NCI-H2081 (cell line): ENCODE measurements at regions not wholly inside any gene's neighbourhood (a gene's known extent, or its start where the extent isn't known, plus 50 kb on each side); places are given as distances from the start of the nearest gene placed in this dataset.
"Not testable (repeated sequence)": the region's sequence is repeated elsewhere in the genome, so short reads cannot be mapped to it uniquely, and the experiment has no call there.

Source experiments
- DNase-seq, 2 experiments: peaks; one replicate each; lab custom pipeline; 2025; lab: John Stamatoyannopoulos, UW

DNA sequence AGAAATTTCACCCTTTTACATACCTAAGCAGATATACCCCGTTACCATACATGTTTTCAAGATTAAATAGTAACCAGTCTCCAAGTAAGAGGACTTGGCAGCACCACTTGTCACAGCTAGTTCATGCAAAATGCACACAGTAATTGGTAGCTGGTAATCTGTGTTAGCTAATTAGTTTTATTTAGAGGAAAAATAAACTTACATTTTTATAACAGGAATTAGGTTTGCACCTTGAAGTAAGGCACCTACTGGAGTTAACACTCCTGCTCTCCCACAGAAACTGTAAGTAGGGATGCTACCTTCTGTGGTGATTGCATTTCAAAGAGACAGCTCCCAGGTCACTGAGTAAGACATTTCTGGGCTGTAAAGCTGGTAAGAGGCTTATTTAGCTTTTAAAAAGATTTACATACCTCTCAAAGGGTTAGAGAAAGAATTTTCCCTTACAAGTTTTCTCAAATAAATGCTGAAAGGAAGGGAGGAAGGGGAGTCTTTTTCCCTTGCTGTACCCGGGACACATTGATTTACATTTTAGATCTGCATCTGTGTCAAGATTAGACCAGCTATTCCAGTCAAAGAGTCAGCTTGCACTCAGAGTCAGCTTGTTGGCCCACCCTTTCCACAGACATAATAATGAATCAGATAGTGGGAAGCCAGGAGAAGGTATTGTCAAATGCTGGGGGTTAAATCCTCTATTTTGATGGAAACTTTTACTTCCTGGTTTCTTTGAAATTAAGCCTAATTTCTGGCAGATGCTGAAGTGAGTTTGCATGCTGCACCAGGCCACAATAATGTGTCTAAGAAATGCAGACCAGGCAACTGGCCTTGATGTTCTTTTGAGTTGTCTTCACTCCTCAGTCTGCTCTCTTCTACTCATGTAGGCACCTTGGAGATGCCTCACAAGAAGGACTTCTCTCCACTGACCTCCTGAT is 77.6 kb upstream of the CHD2 start:
- no peak for DNase-seq

DNA sequence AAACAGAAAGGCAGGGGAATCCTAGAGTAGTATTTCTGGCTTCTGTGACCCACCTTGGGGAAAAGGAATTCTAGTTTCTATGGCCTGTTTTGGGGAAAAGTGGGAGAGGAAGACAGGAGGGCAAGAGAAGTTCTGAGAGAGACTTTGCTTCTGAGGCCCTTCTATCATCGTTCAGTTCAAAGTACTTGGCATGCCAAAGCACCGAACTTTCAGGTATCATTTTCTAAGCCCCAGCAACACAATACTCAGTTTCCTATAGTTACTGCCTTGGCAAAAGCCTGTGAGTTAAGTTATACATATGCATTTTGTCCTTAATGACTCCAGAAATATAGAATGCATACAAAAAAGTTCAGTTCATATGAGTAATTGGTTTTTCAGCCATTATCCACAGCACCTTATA is 74.1 kb upstream of the CHD2 start:
- no peak for DNase-seq

DNA sequence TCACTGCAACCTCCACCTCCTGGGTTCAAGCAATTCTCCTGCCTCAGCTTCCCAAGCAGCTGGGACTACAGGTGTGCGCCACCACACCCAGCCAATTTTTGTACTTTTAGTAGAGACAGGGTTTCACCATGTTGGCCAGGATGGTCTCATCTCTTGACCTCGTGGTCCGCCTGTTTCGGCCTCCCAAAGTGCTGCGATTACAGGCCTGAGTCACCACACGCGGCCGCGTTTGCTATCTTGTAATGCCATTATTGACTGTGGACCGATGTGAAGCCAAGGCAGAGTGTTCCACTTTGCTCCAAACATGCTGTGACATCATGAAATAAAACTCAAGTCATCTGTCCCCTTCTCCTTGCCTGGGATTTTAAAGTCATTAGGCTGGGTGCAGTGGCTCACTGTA is 72.1 kb upstream of the CHD2 start:
- DNase-seq: not testable (repeated sequence)

DNA sequence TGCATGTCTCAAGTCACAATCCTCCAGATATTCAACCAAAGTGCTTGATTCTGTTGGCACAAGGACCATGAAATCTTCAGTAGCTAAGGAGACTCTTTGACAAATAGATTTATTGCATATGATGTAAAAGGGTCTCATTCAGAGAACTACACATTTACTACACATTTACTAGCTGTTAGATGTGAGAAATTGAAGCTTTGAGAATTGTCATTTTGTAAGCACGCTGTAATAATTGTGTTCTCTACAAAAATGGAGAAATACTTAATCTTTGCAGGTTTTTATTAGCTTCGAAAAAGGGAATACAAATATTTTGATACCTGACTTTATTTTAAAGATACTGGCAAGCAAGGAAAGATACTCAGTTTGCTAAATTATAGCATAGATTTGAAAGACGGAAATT is 70.2 kb upstream of the CHD2 start:
- no peak for DNase-seq

DNA sequence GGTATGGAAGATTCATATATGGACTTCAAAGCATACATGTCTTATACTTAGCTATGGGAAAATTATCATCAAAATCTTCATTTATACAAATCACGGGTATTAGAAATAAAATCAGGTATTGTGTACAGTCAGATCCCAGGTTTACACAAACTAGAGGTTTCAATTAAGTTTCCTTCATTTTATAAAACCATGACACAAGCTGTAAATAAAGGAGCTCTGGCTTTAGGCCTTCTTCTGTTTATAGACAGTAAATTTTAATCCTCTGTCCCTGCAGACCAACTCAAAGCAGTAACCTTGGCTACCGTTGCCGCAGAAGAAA is 68.8 kb upstream of the CHD2 start:
- DNase-seq: no peak

DNA sequence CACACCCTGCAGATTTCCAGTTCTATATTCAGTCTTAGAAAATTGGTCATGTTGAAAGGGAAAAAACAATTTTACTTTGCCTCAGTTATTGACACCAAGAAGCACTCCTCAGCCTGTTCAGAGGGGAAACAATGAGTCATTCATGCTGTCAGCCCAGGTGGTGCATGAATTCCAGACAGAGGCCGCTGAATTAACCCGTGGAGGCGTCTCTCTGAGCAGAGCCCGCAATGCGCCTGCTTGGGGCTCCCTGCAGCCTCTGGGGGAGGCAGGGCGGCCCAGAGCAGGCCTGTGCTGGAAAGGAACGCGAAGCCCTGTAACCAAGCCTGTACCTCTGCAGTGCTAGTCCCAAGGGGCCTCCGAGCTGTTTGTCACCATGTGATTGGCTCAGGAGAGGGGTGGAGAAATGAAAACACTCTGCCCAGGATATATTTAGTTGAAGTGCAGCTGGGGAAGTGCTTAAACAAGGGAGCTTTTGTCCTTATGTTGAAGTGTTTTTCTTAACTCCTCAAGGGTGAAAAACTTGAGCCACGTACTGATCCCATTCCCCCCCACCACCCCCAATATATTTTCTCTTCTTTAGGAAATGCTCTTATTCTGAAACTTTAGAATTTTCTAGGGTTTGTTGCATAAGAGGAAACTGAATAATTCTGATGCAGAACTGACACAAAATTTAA is 68.3 kb upstream of the CHD2 start:
- peak; percentile 94 to 98 for DNase-seq

DNA sequence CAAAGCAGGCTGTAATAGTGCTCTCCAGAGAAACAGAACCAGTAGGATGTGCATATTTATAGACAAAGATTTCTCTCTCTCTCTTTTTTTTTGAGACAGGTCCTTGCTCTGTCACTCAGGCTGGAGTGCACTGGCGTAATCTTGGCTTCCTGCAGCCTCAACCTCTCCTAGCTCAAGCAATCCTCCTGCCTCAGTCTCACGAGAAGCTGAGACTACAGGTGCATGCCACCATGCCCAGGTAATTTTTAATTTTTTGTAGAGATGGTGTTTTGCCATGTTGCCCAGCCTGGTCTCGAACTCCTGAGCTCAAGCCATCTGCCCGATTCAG is 67.1 kb upstream of the CHD2 start:
- no peak for DNase-seq

DNA sequence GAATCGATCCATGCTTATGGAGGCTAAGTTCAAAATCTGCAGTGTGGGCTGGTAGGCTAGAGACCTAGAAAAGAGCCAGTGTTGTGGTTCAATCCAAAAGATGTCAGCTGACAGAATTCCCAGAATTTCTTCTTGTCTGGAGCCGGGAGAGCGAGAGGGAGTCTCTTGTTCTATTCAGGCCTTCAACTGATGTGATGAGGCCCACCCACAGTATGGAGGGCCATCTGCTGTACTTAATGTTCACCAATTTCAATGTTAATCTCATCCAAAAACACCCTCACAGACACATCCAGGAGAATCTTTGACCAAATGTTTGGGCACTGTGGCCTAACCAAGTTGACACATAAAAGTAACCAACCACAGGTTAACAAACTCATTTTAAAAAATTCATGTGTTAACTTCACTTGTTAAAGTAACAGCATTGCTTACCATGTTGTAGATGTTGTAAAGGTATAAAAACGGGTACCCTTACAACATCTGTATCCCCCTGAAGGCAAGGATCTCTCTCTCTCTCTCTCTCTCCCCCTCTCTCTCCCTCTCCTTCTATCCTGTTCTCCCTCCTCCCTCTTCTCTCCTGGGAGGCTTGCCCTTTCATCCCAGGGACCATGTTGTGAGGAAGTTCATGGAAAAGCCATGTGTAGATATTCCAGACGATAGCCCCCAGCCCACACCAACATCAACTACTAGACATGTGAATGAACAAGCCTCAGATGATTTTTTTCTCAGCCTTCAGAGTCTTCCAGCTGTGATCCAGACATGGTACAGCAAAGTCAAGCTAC is 66.4 kb upstream of the CHD2 start:
- DNase-seq: no peak

DNA sequence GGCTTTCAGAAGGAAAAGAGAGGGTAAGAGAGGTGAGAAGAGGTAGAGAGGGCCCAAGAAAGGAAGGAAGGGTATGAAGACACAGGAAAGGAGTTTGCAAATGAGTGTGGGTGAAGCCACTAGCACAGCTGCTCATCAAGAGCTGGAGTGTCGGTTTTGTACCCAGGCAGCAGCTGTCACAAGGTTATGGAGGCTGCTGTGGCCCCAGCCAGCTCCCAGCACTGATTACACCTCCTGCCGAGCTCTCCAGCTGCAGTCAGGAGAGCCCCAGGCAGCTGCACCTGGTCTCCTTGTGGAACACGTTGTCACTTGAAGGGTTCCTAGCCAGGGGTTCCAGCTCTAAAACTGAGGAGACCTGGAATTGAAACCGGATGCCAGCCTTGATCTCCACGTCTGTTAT is 60.4 kb upstream of the CHD2 start:
- DNase-seq: peak; percentile 81 to 95

DNA sequence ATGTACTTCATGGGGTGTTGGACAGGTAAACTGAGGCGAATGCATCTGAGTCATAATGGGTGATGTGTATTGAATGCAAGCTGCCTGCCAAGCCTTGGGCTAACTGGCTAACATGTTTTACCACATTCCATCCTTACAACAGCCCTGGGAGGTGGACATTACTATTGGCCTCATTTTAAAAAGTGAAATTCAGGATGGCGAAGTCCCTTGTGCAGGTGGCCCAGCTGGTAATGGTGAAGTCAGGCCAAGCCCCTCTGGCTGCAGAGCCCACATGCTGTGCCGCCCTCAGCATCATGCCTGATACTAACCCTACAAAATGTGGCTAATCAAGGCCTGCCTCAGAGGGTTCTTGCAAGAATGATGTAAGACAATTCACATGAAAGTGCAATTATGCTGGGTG is 60.0 kb upstream of the CHD2 start:
- DNase-seq: no peak

DNA sequence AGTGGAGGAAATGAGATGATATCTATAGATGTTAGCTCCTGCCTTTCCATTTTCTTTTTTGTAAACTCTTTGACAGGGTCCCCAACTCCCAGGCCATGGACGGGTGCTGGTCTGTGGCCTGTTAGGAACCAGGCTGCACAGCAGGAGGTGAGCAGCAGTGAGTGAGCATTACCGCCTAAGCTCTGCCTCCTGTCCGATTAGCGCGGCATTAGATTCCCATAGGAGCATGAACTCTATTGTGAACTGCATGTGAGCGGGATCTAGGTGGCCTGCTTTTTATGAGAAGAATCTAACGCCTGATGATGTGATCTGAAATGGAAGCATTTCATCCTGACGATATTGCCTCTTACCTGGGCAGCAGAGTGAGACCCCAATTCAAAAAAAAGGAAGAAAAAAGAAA is 56.8 kb upstream of the CHD2 start:
- DNase-seq: no peak

DNA sequence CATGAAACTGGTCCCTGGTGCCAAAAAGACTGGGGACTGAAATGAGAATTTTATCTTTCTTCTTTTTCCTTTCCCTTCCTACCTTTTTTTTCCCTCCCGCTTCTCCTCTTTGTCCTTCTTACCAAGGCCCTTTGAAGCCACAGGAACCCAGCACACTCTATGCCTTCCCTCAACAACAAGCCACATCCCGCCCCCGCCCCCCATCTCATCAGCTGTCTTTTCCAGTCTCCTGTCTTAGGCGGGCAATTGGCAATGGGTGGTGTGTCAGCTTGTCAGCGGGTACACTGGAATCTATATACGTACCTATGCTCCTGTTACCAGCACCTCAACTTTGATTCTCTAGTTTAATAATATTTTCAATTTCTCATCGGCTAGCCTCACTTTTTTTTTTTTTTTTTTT is 56.3 kb upstream of the CHD2 start:
- no peak for DNase-seq

DNA sequence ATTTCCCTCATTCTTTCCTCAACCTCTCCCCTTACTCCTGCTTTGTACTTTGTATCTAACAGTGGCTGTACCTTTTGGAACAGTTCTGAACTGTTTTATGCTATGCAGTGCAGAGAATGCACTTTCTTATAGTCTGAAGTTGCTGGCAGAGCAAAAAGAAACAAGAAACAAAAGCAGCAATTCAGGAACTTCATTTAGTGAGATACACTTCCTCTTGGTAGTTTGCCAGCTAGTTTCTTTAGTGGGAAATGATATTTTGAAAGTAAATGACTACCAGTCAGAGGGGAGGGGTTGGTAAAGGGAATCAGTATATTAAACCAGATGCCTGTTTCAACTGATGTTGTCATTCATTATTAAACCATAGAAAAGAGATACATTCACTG is 55.0 kb upstream of the CHD2 start:
- DNase-seq: peak in 1 of 2 experiments; percentile 53

DNA sequence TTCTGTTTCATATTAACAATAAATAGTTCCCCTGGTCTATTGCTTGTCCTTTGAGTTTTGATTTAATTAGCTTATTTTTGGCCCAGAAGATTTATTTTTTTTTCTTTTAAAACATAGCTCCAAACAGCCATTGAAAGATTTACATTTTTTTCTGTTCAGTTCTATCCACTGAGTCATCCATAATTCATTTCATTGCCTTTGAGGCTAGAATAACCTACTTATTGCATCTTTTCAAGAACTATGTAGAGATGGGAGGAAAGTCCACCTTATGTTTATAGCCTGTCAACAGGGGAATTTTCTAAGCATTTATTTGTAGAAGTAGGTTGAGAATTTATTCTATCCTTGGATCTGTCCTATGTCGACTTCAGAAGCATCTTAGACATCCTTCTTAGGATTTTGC is 53.4 kb upstream of the CHD2 start:
- DNase-seq: no peak

DNA sequence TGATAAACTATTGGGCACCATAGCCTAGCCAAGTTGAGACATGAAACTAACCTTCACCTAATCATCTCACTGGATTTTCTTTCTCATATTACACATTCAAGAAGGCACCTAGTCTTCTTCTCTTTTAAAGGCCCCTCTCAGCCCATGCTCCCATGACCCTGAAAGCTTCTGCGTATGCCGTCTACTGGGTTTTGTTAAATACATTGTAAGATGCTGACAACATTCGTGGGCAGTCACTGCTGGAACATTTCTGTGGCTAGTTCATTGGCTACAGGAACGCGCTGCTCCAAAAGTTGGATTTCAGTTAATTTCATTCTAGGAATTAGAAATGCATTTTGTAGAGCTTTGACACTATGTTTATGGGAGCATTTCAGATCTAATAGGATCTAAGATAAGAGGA is 52.3 kb upstream of the CHD2 start:
- no peak for DNase-seq

DNA sequence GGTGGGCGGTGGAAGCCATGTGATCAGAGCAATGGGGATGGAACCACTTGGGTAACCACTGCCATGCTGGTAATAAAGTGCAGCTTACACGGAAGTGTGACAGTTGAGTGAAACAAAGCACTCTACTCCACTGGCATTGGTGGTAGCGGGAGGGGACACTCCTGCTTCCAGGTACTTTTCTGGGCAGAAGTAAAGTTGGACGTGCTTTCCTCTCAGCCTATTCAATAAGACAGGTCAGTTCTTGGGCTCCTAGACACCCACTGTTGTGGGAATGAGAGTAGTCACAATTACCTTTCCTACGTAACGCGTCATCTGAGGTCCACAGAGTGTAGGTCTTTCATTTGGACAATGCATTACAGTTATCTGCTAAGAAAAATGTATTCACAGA is 51.7 kb upstream of the CHD2 start:
- no peak for DNase-seq

DNA sequence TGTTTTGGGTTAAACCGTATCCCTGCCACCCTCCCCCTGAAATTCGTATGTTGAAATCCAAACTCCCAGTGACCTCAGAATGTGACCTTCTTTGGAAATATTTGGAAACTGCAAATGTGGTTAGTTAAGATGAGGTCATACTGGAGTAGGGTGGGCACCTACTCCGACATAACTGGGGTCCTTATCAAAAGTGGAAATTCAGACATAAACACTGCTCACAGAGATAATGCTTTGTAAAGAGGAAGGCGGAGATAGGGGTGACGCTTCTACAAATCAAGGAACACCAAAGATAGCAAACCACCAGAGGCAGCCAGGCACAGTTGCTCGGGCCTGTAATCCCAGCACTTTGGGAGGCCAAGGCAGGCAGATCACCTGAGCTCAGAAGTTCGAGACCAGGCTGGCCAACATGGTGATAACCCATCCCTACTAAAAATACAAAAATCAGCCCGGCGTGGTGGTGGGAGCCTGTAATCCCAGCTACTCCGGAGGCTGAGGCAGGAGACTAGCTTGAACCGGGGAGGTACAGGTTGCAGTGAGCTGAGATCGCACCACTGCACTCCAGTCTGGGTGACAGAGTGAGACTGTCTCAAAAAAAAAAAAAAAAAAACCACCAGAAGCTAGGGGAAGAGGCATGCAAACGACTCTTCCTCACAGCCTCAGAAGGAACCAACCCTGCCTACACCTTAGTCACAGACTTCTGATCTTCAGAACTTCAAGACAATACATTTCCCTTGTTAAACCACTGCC is 51.1 kb upstream of the CHD2 start:
- no peak for DNase-seq

DNA sequence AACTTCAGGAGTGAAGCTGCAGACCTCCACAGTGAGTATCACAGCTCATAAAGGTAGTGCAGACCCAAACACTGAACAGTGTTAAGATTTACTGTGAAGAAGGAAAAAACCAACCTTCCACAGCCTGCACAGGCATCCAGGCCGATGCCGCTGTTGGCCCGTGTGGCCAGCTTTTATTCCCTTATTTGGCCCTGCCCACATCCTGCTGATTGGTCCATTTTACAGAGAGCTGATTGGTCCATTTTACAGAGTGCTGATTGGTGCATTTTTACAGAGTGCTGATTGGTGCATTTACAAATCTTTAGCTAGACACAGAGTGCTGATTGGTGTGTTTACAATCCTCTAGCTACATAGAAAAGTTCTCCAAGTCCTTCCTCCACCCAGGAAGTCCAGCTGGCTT is 49.9 kb upstream of the CHD2 start:
- DNase-seq: not testable (repeated sequence)
